ENCODE measurements at regions not wholly inside any gene's neighbourhood (a gene's known extent, or its start where the extent isn't known, plus 50 kb on each side); places are given as distances from the start of the nearest gene placed in this dataset.

GRCh38 chr3:73292220-73292619, 230.8 kb downstream of the EBLN2 start:
- TF ChIP-seq CTCF (IDR thresholded peaks at IDR 0.05; ENCODE audit: insufficient read depth, low read depth, low read length): no peak
- ChIA-PET POLR2A (no interaction called here), CTCF (no interaction called here)
- no peaks in the 10 kb centered on the region for H3K36me3 ChIP-seq (ENCODE audit: control insufficient read depth, insufficient read depth, low read length)
- no peak for DNase-seq (ENCODE audit: low read depth)
- no peaks in the 10 kb centered on the region; the same call in 1 of the 2 replicates for H3K27me3 ChIP-seq (ENCODE audit: control insufficient read depth, insufficient read depth, low read length)
- H3K4me3 ChIP-seq (ENCODE audit: low read depth, low read length): no peak overlapping the region

DNA sequence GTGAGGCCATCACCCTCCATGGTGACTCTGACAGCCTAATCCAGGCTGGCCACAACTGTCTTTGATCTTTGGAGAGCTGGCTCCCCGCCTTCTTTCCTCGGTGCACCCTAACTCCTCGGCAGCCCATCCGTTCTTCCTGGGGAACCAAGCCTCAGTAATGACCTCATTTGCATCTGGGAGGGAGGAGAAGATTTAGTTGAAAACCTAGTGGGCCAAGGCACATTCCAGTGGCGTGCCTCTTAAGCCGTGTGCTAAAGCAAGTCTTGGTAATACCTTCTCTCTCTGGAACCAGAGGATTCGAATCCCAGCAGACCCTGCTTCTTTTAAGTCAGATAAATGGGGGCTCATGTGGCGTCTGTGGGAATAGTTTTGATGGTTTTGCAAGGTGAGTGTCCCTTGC, 233.1 kb downstream of the EBLN2 start:
- CTCF ChIA-PET: no interaction called here
- no peak for TF ChIP-seq CTCF (IDR thresholded peaks at IDR 0.05; ENCODE audit: insufficient read depth, low read depth, low read length)
- DNase-seq (ENCODE audit: low read depth): no peak
- POLR2A ChIA-PET: no interaction called here
- Histone ChIP-seq H3K27me3 (ENCODE audit: control insufficient read depth, insufficient read depth, low read length) (no peaks in the 10 kb centered on the region; the same call in 1 of the 2 replicates), H3K4me3 (ENCODE audit: low read depth, low read length) (no peak overlapping the region), H3K36me3 (ENCODE audit: control insufficient read depth, insufficient read depth, low read length) (no peaks in the 10 kb centered on the region)

- Histone ChIP-seq H3K4me3 (ENCODE audit: low read depth, low read length) (no peak overlapping the region), H3K27me3 (ENCODE audit: control insufficient read depth, insufficient read depth, low read length) (no peaks in the 10 kb centered on the region; the same call in 1 of the 2 replicates), H3K36me3 (ENCODE audit: control insufficient read depth, insufficient read depth, low read length) (no peaks in the 10 kb centered on the region)
- TF ChIP-seq CTCF (IDR thresholded peaks at IDR 0.05; ENCODE audit: insufficient read depth, low read depth, low read length): no peak
- CTCF ChIA-PET: interaction anchor here (1.2 kb wide), 1 partner anchor 22 kb away, joined by 3 read pairs; no protein-coding TSS in a partner anchor
- DNase-seq (ENCODE audit: low read depth): no peak
- POLR2A ChIA-PET: no interaction called here
Measured at GRCh38 chr3:73295876-73296635, 234.6 kb downstream of the EBLN2 start.

DNA sequence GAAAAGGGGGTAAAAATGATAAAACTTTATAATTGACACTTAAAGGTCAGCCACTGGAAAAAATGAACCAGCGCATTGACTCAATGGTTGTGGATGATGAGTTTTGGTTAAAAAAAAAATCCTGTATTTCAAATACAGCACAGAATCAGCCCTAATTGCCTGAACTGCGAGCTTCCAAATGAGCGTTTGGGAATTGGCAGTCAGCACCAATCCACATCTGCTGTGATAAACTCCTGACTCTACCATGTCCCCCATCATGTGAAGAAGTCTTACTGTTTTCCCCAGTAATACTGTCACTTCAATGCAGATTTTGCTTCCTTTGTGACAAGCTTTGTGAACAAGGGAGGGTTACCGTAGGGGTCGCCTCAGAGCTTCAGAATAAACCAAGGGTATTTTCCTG, 235.4 kb downstream of the EBLN2 start:
- CTCF ChIA-PET: interaction anchor here (1.2 kb wide), 1 partner anchor 23 kb away, joined by 3 read pairs; no protein-coding TSS in a partner anchor
- Histone ChIP-seq H3K27me3 (ENCODE audit: control insufficient read depth, insufficient read depth, low read length) (no peaks in the 10 kb centered on the region; the same call in 1 of the 2 replicates), H3K4me3 (ENCODE audit: low read depth, low read length) (no peak overlapping the region), H3K36me3 (ENCODE audit: control insufficient read depth, insufficient read depth, low read length) (no peaks in the 10 kb centered on the region)
- POLR2A ChIA-PET: no interaction called here
- TF ChIP-seq CTCF (IDR thresholded peaks at IDR 0.05; ENCODE audit: insufficient read depth, low read depth, low read length): no peak
- DNase-seq (ENCODE audit: low read depth): no peak

DNA sequence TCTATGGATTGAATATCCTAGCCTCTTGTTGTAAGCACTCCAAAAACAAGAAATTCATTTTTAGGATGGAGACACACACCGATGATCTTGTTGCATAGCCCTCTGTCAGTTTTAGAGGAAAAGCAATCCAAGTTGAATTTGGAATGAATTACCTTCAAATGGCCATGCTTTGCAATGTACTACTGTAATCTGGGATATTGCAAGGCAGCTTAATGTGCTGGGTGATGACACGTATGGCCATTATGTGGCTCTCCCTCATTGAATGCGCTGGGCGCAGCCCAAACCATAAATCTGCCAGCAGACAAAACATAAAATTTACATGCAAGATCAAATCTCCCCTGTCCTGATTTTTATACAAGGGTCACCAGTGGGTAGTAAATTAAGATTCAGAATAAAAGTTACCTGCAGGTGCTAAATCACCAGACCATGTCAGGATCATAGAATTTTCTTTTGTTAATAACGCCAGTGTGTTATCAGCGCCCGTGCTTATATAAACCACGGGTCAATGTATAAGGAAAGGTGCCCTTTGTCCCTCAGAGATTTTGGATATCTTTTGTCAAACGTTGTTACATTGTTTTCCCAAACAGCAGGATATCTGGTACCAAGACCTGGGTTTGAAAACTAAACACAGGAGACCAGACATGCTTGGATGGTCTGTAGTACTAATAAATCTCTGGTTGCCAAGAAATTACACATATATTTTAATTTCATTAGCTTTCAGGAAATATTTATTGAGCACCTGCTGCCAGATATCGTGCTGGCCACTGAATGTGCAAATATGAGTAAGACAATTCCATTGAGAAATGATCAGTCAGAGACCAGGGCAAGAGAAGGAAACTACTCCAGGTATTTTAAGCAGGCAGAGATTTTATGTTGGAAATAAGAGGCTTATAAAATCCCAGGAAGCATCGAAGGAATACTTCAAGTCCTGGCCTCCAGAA, 237.1 kb downstream of the EBLN2 start:
- DNase-seq (ENCODE audit: low read depth): no peak
- H3K27me3 ChIP-seq (ENCODE audit: control insufficient read depth, insufficient read depth, low read length): peaks cover 5% of the 10 kb centered on the region

More for the DNA sequence above, 237.1 kb downstream of the EBLN2 start:
- CTCF ChIA-PET: no interaction called here
- no peak for TF ChIP-seq CTCF (IDR thresholded peaks at IDR 0.05; ENCODE audit: insufficient read depth, low read depth, low read length)
- no peaks in the 10 kb centered on the region for H3K36me3 ChIP-seq (ENCODE audit: control insufficient read depth, insufficient read depth, low read length)
- POLR2A ChIA-PET: no interaction called here
- no peak overlapping the region for H3K4me3 ChIP-seq (ENCODE audit: low read depth, low read length)

Measured in BJ (cell line).